OCI-LY7 (cell line): ENCODE measurements at regions not wholly inside any gene's neighbourhood (a gene's known extent, or its start where the extent isn't known, plus 50 kb on each side); places are given as distances from the start of the nearest gene placed in this dataset.

Experiments used
- EZH2phosphoT487 ChIP-seq: fragments of 200-600 bp; sonication (generic); IDR thresholded peaks from 2 replicates; pipeline ENCODE4 v1.6.1; 2018; ENCODE audit warnings: low read depth, borderline replicate concordance, mild to moderate bottlenecking, mixed run types, antibody characterized with exemption, low read length, moderate library complexity, mixed read lengths
- TF ChIP-seq, protein P1 (sequence below): fragments of 200-600 bp; sonication (generic); conservative IDR thresholded peaks from 2 replicates; pipeline ENCODE4 v1.5.1; 2014; ENCODE audit warnings: mild to moderate bottlenecking, antibody characterized with exemption, low read length, moderate library complexity, mixed read lengths

- TF ChIP-seq, protein P1, sequence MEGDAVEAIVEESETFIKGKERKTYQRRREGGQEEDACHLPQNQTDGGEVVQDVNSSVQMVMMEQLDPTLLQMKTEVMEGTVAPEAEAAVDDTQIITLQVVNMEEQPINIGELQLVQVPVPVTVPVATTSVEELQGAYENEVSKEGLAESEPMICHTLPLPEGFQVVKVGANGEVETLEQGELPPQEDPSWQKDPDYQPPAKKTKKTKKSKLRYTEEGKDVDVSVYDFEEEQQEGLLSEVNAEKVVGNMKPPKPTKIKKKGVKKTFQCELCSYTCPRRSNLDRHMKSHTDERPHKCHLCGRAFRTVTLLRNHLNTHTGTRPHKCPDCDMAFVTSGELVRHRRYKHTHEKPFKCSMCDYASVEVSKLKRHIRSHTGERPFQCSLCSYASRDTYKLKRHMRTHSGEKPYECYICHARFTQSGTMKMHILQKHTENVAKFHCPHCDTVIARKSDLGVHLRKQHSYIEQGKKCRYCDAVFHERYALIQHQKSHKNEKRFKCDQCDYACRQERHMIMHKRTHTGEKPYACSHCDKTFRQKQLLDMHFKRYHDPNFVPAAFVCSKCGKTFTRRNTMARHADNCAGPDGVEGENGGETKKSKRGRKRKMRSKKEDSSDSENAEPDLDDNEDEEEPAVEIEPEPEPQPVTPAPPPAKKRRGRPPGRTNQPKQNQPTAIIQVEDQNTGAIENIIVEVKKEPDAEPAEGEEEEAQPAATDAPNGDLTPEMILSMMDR = no peak
- no peak for TF ChIP-seq EZH2phosphoT487
Observed at GRCh38 chr20:12353842-12354241, 436.1 kb downstream of the BTBD3 start.
